CD8-positive, alpha-beta memory T cell (primary cell): ENCODE measurements at regions not wholly inside any gene's neighbourhood (a gene's known extent, or its start where the extent isn't known, plus 50 kb on each side); places are given as distances from the start of the nearest gene placed in this dataset.
"Not testable (repeated sequence)": the region's sequence is repeated elsewhere in the genome, so short reads cannot be mapped to it uniquely, and the experiment has no call there.

Experiments used
- CTCF ChIA-PET: fragments of 350-600 bp; sonication (Branson Sonifier 250); formaldehyde crosslinking; loops from one replicate; lab custom pipeline; 2021; ENCODE audit warnings: antibody characterized with exemption; lab: Charles Lee
- POLR2A ChIA-PET: fragments of 350-600 bp; sonication (Branson Sonifier 250); formaldehyde crosslinking; loops from one replicate; lab custom pipeline; 2021; ENCODE audit warnings: antibody characterized with exemption; lab: Charles Lee
- DNase-seq, 5 donors: peaks; one replicate each; pipeline versions ENCODE4 v3.0.0 to v3.0.0-alpha.2; 2020 to 2022; ENCODE audit warnings: mixed read lengths in 1 of 5
- H3K27ac ChIP-seq: one replicate; pipeline ENCODE4 v1.7.0; 2013; ENCODE audit warnings: low read depth, mild to moderate bottlenecking, low read length, moderate library complexity
- H3K27me3 ChIP-seq: 2 replicates; pipeline ENCODE4 v1.7.0; 2013; ENCODE audit warnings: low read length, mild to moderate bottlenecking; ENCODE audit not compliant: insufficient read depth, poor library complexity, severe bottlenecking
- H3K36me3 ChIP-seq: 2 replicates; pipeline ENCODE4 v1.7.0; 2013; ENCODE audit warnings: mild to moderate bottlenecking, low read length, moderate library complexity; ENCODE audit not compliant: insufficient read depth
- H3K4me1 ChIP-seq: 2 replicates; pipeline ENCODE4 v1.7.0; 2013; ENCODE audit warnings: mild to moderate bottlenecking, low read length, moderate library complexity; ENCODE audit not compliant: insufficient read depth
- H3K4me3 ChIP-seq: 2 replicates; pipeline ENCODE4 v1.7.0; 2013; ENCODE audit warnings: mild to moderate bottlenecking, low read length
- H3K9me3 ChIP-seq: 2 replicates; pipeline ENCODE4 v1.7.0; 2013; ENCODE audit warnings: mild to moderate bottlenecking, low read length
- H3K27ac Mint-ChIP-seq, 8 donors: one replicate each; pipeline ENCODE4 v1.8.0; 2020 to 2021; ENCODE audit warnings: mixed read lengths in 8 of 8, mild to moderate bottlenecking in 6 of 8, inconsistent platforms in 3 of 8, moderate library complexity in 3 of 8
- H3K27me3 Mint-ChIP-seq, 2 donors: one replicate each; pipeline ENCODE4 v1.8.0; 2020 to 2021; ENCODE audit warnings: mixed read lengths in 2 of 2, mild to moderate bottlenecking in 1 of 2, moderate library complexity in 1 of 2
- H3K36me3 Mint-ChIP-seq, 3 donors: one replicate each; pipeline ENCODE4 v1.8.0; 2020 to 2021; ENCODE audit warnings: mixed read lengths in 3 of 3, inconsistent platforms in 1 of 3, mild to moderate bottlenecking in 1 of 3
- H3K4me1 Mint-ChIP-seq, 3 donors: one replicate each; pipeline ENCODE4 v1.8.0; 2020 to 2021; ENCODE audit warnings: mixed read lengths in 3 of 3, inconsistent platforms in 1 of 3, mild to moderate bottlenecking in 1 of 3
- H3K4me3 Mint-ChIP-seq, 7 donors: one replicate each; pipeline ENCODE4 v1.8.0; 2020 to 2021; ENCODE audit warnings: mixed read lengths in 7 of 7, mild to moderate bottlenecking in 6 of 7, moderate library complexity in 4 of 7, inconsistent platforms in 2 of 7
- H3K9me3 Mint-ChIP-seq, 5 donors: one replicate each; pipeline ENCODE4 v1.8.0; 2020 to 2022; ENCODE audit warnings: mixed read lengths in 5 of 5, mild to moderate bottlenecking in 3 of 5, moderate library complexity in 2 of 5, inconsistent platforms in 1 of 5

GRCh38 chr1:213539464-213539863 is 448.3 kb upstream of the PROX1 start:
- Mint-ChIP-seq H3K9me3 (peaks cover 0 to 3% (median 2%) of the 10 kb centered on the region in 5 donors), H3K4me3 (no peak overlapping the region)

DNA sequence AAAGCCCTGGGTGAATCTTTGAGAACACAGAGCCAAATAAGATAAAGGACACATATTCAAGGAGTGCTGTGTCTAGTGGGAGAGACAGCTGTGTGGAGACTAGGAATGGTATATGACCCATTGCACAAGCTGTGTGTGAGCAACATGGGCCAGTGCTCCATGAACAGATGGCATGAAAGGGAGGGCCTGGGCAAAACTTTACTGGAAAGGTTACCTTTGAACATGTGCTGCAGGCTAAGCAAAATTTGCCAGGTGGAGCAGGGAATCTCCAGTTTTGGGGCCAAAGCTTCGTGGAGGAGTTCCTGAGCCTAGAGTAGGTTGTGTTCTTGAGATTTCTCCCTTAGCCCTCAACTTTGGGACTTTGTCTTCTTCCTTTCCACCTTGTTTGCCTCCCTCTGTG is 446.1 kb upstream of the PROX1 start:
- H3K27me3 ChIP-seq, result no peaks in the 10 kb centered on the region
- peaks cover 0 to 3% of the 10 kb centered on the region in 2 donors for H3K27me3 Mint-ChIP-seq
- no peaks in the 10 kb centered on the region for H3K36me3 ChIP-seq
- H3K4me1 Mint-ChIP-seq, result no peaks in the 10 kb centered on the region
- H3K9me3 Mint-ChIP-seq, result no peaks in the 10 kb centered on the region
- ChIA-PET CTCF (no interaction called here), POLR2A (no interaction called here)
- no peaks in the 10 kb centered on the region for H3K9me3 ChIP-seq
- H3K4me3 Mint-ChIP-seq, result no peak overlapping the region
- no peak for DNase-seq
- no peak overlapping the region for H3K27ac ChIP-seq
- no peaks in the 10 kb centered on the region for H3K4me1 ChIP-seq
- no peaks in the 10 kb centered on the region for H3K36me3 Mint-ChIP-seq
- no peak overlapping the region for H3K4me3 ChIP-seq
- no peak overlapping the region for H3K27ac Mint-ChIP-seq

More at GRCh38 chr1:213539464-213539863, 448.3 kb upstream of the PROX1 start:
- Histone ChIP-seq H3K9me3 (no peaks in the 10 kb centered on the region), H3K36me3 (no peaks in the 10 kb centered on the region), H3K27ac (no peak overlapping the region), H3K27me3 (no peaks in the 10 kb centered on the region), H3K4me3 (no peak overlapping the region), H3K4me1 (no peaks in the 10 kb centered on the region)
- Mint-ChIP-seq H3K36me3 (no peaks in the 10 kb centered on the region), H3K27me3 (peaks cover 0 to 3% of the 10 kb centered on the region in 2 donors), H3K4me1 (no peaks in the 10 kb centered on the region), H3K27ac (no peak overlapping the region)
- ChIA-PET CTCF (no interaction called here), POLR2A (no interaction called here)
- no peak for DNase-seq

DNA sequence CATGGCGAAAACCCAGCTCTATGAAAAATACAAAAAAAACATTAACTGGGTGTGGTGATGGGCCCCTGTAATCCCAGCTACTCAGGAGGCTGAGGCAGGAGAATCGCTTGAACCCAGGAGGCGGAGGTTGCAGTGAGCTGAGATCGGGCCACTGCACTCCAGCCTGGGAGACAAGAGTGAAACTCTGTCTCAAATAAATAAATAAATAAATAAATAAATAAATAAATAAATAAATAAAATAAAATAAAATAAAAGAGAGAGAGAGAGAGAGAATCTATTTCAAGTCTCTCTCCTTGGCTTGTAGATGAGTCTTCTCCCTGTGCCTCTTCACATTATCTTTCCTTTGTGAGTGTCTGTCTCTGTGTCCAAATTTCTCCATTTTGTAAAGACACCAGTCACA is 442.6 kb upstream of the PROX1 start:
- H3K4me3 Mint-ChIP-seq, H3K9me3 ChIP-seq, H3K27me3 ChIP-seq, H3K4me1 Mint-ChIP-seq, H3K4me3 ChIP-seq, H3K36me3 Mint-ChIP-seq, H3K9me3 Mint-ChIP-seq, DNase-seq, CTCF ChIA-PET, H3K36me3 ChIP-seq, H3K27me3 Mint-ChIP-seq, H3K4me1 ChIP-seq, H3K27ac ChIP-seq, POLR2A ChIA-PET, H3K27ac Mint-ChIP-seq: not testable (repeated sequence)

- no peaks in the 10 kb centered on the region for H3K27me3 Mint-ChIP-seq
- DNase-seq, result no peak
- H3K4me1 Mint-ChIP-seq, result no peaks in the 10 kb centered on the region
- no peaks in the 10 kb centered on the region for H3K9me3 ChIP-seq
- no peaks in the 10 kb centered on the region for H3K4me1 ChIP-seq
- ChIA-PET POLR2A (no interaction called here), CTCF (no interaction called here)
- no peaks in the 10 kb centered on the region for H3K27me3 ChIP-seq
- H3K4me3 Mint-ChIP-seq, result no peak overlapping the region
- no peaks in the 10 kb centered on the region for H3K36me3 Mint-ChIP-seq
- H3K9me3 Mint-ChIP-seq, result peaks cover 0 to 2% (median 0%) of the 10 kb centered on the region in 5 donors
- no peak overlapping the region for H3K4me3 ChIP-seq
- no peak overlapping the region for H3K27ac ChIP-seq
- H3K36me3 ChIP-seq, result no peaks in the 10 kb centered on the region
- H3K27ac Mint-ChIP-seq, result no peak overlapping the region
These were observed 437.8 kb upstream of the PROX1 start for GRCh38 chr1:213549982-213550381.

DNA sequence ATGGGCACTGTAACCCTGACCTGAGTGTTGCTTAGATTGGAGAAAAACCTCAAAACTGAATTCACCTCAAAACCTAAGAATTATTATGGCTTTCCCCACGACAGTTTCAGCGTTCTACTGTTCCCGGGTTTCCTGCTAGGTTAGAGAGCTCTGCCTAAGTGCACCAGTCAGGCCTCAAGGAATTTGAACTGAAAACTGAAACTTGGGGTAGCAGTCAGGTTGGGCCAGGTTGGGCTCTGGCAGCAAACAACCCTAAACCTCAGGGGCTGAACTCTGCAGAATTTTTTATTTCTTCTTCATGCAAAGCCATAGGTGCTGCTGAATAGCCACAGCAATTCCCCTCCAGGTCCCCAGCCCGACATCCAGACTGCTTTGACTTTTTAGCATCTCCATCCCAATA is 437.0 kb upstream of the PROX1 start:
- no peak overlapping the region for H3K4me3 Mint-ChIP-seq
- no peaks in the 10 kb centered on the region for H3K9me3 ChIP-seq
- H3K27ac ChIP-seq, result no peak overlapping the region
- no peak for DNase-seq
- H3K4me3 ChIP-seq, result no peak overlapping the region
- H3K4me1 ChIP-seq, result no peaks in the 10 kb centered on the region
- H3K36me3 Mint-ChIP-seq, result no peaks in the 10 kb centered on the region
- no peak overlapping the region for H3K27ac Mint-ChIP-seq
- no peaks in the 10 kb centered on the region for H3K27me3 Mint-ChIP-seq
- peaks cover 0 to 2% (median 0%) of the 10 kb centered on the region in 5 donors for H3K9me3 Mint-ChIP-seq
- ChIA-PET CTCF (no interaction called here), POLR2A (no interaction called here)
- H3K36me3 ChIP-seq, result no peaks in the 10 kb centered on the region
- no peaks in the 10 kb centered on the region for H3K4me1 Mint-ChIP-seq
- no peaks in the 10 kb centered on the region for H3K27me3 ChIP-seq

- no peaks in the 10 kb centered on the region for H3K9me3 ChIP-seq
- no peaks in the 10 kb centered on the region for H3K36me3 Mint-ChIP-seq
- H3K27me3 Mint-ChIP-seq, result no peaks in the 10 kb centered on the region
- H3K27me3 ChIP-seq, result no peaks in the 10 kb centered on the region
- no peak for DNase-seq
- H3K36me3 ChIP-seq, result no peaks in the 10 kb centered on the region
- H3K27ac ChIP-seq, result no peak overlapping the region
- no peaks in the 10 kb centered on the region for H3K4me1 ChIP-seq
- H3K4me3 Mint-ChIP-seq, result no peak overlapping the region
- POLR2A ChIA-PET, result no interaction called here
- H3K27ac Mint-ChIP-seq, result no peak overlapping the region
- CTCF ChIA-PET, result no interaction called here
- H3K4me3 ChIP-seq, result no peak overlapping the region
- H3K4me1 Mint-ChIP-seq, result no peaks in the 10 kb centered on the region
- H3K9me3 Mint-ChIP-seq, result peaks cover 0 to 2% (median 0%) of the 10 kb centered on the region in 5 donors
These were observed 435.7 kb upstream of the PROX1 start for GRCh38 chr1:213552045-213552444.

- no peaks in the 10 kb centered on the region for H3K4me1 Mint-ChIP-seq
- H3K9me3 Mint-ChIP-seq, result peaks cover 0 to 20% (median 13%) of the 10 kb centered on the region in 5 donors
- H3K4me3 ChIP-seq, result no peak overlapping the region
- ChIA-PET POLR2A (no interaction called here), CTCF (no interaction called here)
- H3K27ac ChIP-seq, result no peak overlapping the region
- no peaks in the 10 kb centered on the region for H3K4me1 ChIP-seq
- H3K9me3 ChIP-seq, result no peaks in the 10 kb centered on the region
- peaks cover 0 to 5% of the 10 kb centered on the region in 2 donors for H3K27me3 Mint-ChIP-seq
- no peak for DNase-seq
- no peaks in the 10 kb centered on the region for H3K36me3 ChIP-seq
- no peaks in the 10 kb centered on the region for H3K36me3 Mint-ChIP-seq
- no peaks in the 10 kb centered on the region for H3K27me3 ChIP-seq
- H3K27ac Mint-ChIP-seq, result no peak overlapping the region
- no peak overlapping the region for H3K4me3 Mint-ChIP-seq
These were observed 427.5 kb upstream of the PROX1 start for GRCh38 chr1:213560226-213560625.

DNA sequence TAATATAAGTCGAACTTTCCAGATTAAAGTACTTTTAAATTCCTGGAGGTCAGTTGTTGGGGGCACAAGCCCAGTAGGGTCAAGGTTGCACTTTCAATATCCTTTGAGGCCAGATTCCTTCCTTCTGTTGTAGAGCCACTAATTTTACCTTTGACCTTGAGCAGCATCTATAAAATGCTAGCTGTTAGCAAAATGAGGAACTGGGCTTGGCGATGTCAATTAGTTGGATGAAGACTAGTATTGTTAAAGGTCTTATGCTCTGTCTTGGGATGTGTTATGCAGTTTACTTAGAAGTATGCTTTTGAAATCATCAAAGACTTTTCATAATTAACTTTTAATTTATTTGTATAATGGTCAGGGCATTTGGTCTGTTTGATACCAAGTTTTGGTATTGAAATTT is 425.9 kb upstream of the PROX1 start:
- no peaks in the 10 kb centered on the region for H3K36me3 Mint-ChIP-seq
- ChIA-PET CTCF (no interaction called here), POLR2A (no interaction called here)
- Histone ChIP-seq H3K27me3 (no peaks in the 10 kb centered on the region), H3K27ac (no peak overlapping the region), H3K4me1 (no peaks in the 10 kb centered on the region), H3K4me3 (no peak overlapping the region), H3K36me3 (no peaks in the 10 kb centered on the region), H3K9me3 (no peaks in the 10 kb centered on the region)
- no peak for DNase-seq
- H3K27ac Mint-ChIP-seq, result no peak overlapping the region
- no peaks in the 10 kb centered on the region for H3K4me1 Mint-ChIP-seq
- H3K27me3 Mint-ChIP-seq, result peaks cover 0 to 5% of the 10 kb centered on the region in 2 donors
- peaks cover 2 to 26% (median 13%) of the 10 kb centered on the region in 5 donors for H3K9me3 Mint-ChIP-seq
- H3K4me3 Mint-ChIP-seq, result no peak overlapping the region

DNA sequence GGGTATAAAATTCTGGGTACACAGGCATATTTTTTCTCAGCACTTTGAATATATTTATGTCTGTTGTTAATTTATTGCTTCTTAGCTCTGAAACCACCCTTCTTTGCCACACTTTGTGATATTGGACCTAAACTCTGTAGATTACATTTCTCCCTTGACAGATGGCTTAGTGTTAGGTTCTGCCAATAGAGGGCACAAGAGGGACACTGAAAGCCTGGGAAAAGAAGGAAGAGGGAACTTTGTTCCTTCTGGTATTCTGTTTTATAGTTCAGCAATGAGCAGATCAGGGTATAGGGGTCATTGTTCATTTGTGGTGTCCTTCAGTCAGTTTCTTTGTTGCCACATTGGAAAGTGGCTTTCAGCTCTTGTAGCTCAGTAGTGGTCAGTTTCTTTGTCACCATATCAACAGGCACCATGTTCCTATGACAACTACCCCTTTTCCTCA is 423.5 kb upstream of the PROX1 start:
- Histone ChIP-seq H3K27me3 (no peaks in the 10 kb centered on the region), H3K27ac (no peak overlapping the region), H3K36me3 (no peaks in the 10 kb centered on the region), H3K9me3 (no peaks in the 10 kb centered on the region), H3K4me3 (no peak overlapping the region), H3K4me1 (no peaks in the 10 kb centered on the region)
- DNase-seq, result no peak
- H3K9me3 Mint-ChIP-seq, result peaks cover 2 to 26% (median 16%) of the 10 kb centered on the region in 5 donors
- H3K4me1 Mint-ChIP-seq, result no peaks in the 10 kb centered on the region
- H3K4me3 Mint-ChIP-seq, result no peak overlapping the region
- no peak overlapping the region for H3K27ac Mint-ChIP-seq
- H3K36me3 Mint-ChIP-seq, result no peaks in the 10 kb centered on the region
- peaks cover 0 to 5% of the 10 kb centered on the region in 2 donors for H3K27me3 Mint-ChIP-seq
- POLR2A ChIA-PET, result no interaction called here
- CTCF ChIA-PET, result no interaction called here
